ENCODE measurements at regions not wholly inside any gene's neighbourhood (a gene's known extent, or its start where the extent isn't known, plus 50 kb on each side); places are given as distances from the start of the nearest gene placed in this dataset.

GRCh38 chr12:76260390-76260748 lies 87.8 kb downstream of the BBS10 start:
- intact Hi-C loops (cut with DNase I): loop anchor here in 2 of 10 donors (10.0 kb wide), 2 partner anchors 84 to 176 kb away; partner anchors contain the start of genes BBS10 (in 1 of the 2) and NAP1L1 (in 1 of the 2)
- Histone ChIP-seq H3K27me3 (peaks cover 0 to 4% (median 0%) of the 10 kb centered on the region in 7 donors), H3K36me3 (no peaks in the 10 kb centered on the region), H3K27ac (no peak overlapping the region), H3K4me3 (no peak overlapping the region), H3K9me3 (peaks cover 0 to 21% (median 6%) of the 10 kb centered on the region in 11 donors), H3K4me1 (peaks cover 0 to 19% (median 11%) of the 10 kb centered on the region in 9 donors)
- WGBS, 2 donors: 78 to 86% methylated on average over 1 of the region's 1 CpG
- no peak for DNase-seq
- no peak for TF ChIP-seq CTCF (IDR thresholded peaks at IDR 0.05)
- no peak for ATAC-seq

GRCh38 chr12:76259660-76260389 lies 88.4 kb downstream of the BBS10 start:
- intact Hi-C loops (cut with DNase I): loop anchor here in 2 of 10 donors (10.0 kb wide), 2 partner anchors 85 to 175 kb away; partner anchors contain the start of genes BBS10 (in 1 of the 2) and NAP1L1 (in 1 of the 2)
- TF ChIP-seq CTCF (IDR thresholded peaks at IDR 0.05): no peak
- H3K36me3 ChIP-seq: no peaks in the 10 kb centered on the region
- DNase-seq (no peak), ATAC-seq (peak in 3 of 8 donors; percentile 58 to 77 (median 75))
- peaks cover 0 to 21% (median 6%) of the 10 kb centered on the region in 11 donors for H3K9me3 ChIP-seq
- H3K27ac ChIP-seq: peak overlapping the region in 5 of 10 donors; percentile 0 to 51 (median 7)
- 39 to 46% methylated on average over 4 of the region's 4 CpGs for WGBS, 2 donors
- no peak overlapping the region for H3K4me3 ChIP-seq
- peaks cover 0 to 4% (median 0%) of the 10 kb centered on the region in 7 donors for H3K27me3 ChIP-seq
- H3K4me1 ChIP-seq: peaks cover 0 to 19% (median 11%) of the 10 kb centered on the region in 9 donors

GRCh38 chr12:76259106-76259505 lies 89.1 kb downstream of the BBS10 start:
- Histone ChIP-seq H3K27me3 (peaks cover 0 to 4% (median 0%) of the 10 kb centered on the region in 7 donors), H3K4me3 (no peak overlapping the region), H3K36me3 (no peaks in the 10 kb centered on the region), H3K9me3 (peaks cover 0 to 21% (median 6%) of the 10 kb centered on the region in 11 donors), H3K27ac (peak overlapping the region in 6 of 10 donors; percentile 0 to 51 (median 14)), H3K4me1 (peaks cover 0 to 19% (median 11%) of the 10 kb centered on the region in 9 donors)
- no peak for TF ChIP-seq CTCF (IDR thresholded peaks at IDR 0.05)
- DNase-seq (no peak), ATAC-seq (peak in 3 of 8 donors; percentile 11 to 38 (median 27))
- 46 to 54% methylated on average over 1 of the region's 1 CpG for WGBS, 2 donors
- intact Hi-C loops (cut with DNase I): no loop called here

GRCh38 chr12:76256904-76257303 lies 91.3 kb downstream of the BBS10 start:
- Histone ChIP-seq H3K27ac (no peak overlapping the region), H3K4me3 (no peak overlapping the region), H3K36me3 (no peaks in the 10 kb centered on the region), H3K27me3 (peaks cover 0 to 4% (median 0%) of the 10 kb centered on the region in 7 donors), H3K4me1 (peaks cover 0 to 19% (median 11%) of the 10 kb centered on the region in 9 donors), H3K9me3 (peaks cover 0 to 7% (median under 1%) of the 10 kb centered on the region in 11 donors)
- intact Hi-C loops (cut with DNase I): no loop called here
- 85 to 87% methylated on average over 1 of the region's 1 CpG for WGBS, 2 donors
- ATAC-seq (no peak), DNase-seq (no peak)
- TF ChIP-seq CTCF (IDR thresholded peaks at IDR 0.05): no peak
